Activated T-cell treated with anti-CD3 and anti-CD28 coated beads, Interleukin-2, amount 50 U/mL, for 4 hours (primary cell): ENCODE measurements at regions not wholly inside any gene's neighbourhood (a gene's known extent, or its start where the extent isn't known, plus 50 kb on each side); places are given as distances from the start of the nearest gene placed in this dataset.

Experiments used
- ATAC-seq, 2 donors: fragments of 200-7000 bp; cut with Tn5 transposase; one replicate each; pipeline ENCODE4 v1.10.0; 2021
- DNase-seq: peaks from one replicate; pipeline ENCODE4 v3.0.0-alpha.2; 2020
- H3K27me3 Mint-ChIP-seq: one replicate; pipeline ENCODE4 v1.8.0; 2021; ENCODE audit warnings: low read depth, mixed read lengths
- H3K36me3 Mint-ChIP-seq: one replicate; pipeline ENCODE4 v1.8.0; 2022; ENCODE audit warnings: mixed read lengths; ENCODE audit not compliant: insufficient read depth
- H3K4me1 Mint-ChIP-seq: one replicate; pipeline ENCODE4 v1.8.0; 2021; ENCODE audit warnings: low read depth, mixed read lengths
- H3K4me3 Mint-ChIP-seq: one replicate; pipeline ENCODE4 v1.8.0; 2021; ENCODE audit warnings: mild to moderate bottlenecking, moderate library complexity, mixed read lengths
- H3K9me3 Mint-ChIP-seq: one replicate; pipeline ENCODE4 v1.8.0; 2021; ENCODE audit warnings: mixed read lengths

GRCh38 chr20:11672959-11673358, 244.7 kb upstream of the BTBD3 start:
- no peak overlapping the region for H3K4me3 Mint-ChIP-seq
- no peaks in the 10 kb centered on the region for H3K4me1 Mint-ChIP-seq
- no peaks in the 10 kb centered on the region for H3K9me3 Mint-ChIP-seq
- no peaks in the 10 kb centered on the region for H3K36me3 Mint-ChIP-seq
- no peak for ATAC-seq
- no peak for DNase-seq
- no peaks in the 10 kb centered on the region for H3K27me3 Mint-ChIP-seq

DNA sequence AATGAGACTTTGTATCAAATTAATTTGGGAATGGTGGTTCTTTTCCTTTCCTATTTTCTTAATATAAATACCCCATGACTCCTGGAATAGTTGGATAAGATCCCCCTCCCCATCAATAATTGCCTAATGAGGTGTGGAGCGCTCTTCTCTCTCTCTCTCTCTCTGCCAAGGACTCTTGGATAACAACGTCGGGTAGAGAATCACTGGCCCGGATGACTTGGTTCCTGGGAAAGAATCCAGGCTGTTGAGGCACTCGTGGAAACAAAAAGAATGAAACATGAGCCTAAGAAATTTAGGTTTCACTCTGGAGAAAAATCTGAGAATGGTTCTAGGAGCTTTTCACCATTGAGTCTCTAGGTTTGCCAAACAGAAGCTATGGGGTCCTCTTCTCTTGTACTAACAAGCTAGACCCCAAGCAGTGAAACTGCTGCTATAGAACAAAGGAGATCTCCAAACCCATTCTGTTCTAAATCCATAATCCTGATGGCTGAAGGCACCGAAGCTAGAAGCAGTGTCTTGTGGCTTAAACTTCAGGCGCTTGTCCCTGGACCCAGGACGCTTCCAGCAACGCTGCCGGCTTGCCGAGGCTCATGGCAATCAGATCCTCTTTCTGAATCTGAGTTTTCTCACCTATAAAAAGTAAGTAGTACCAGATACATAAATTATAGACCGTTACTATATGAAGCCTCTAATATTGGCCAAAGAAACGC, 241.6 kb upstream of the BTBD3 start:
- no peak overlapping the region for H3K4me3 Mint-ChIP-seq
- no peaks in the 10 kb centered on the region for H3K27me3 Mint-ChIP-seq
- no peaks in the 10 kb centered on the region for H3K9me3 Mint-ChIP-seq
- ATAC-seq (no peak), DNase-seq (no peak)
- H3K4me1 Mint-ChIP-seq, result no peaks in the 10 kb centered on the region
- no peaks in the 10 kb centered on the region for H3K36me3 Mint-ChIP-seq

DNA sequence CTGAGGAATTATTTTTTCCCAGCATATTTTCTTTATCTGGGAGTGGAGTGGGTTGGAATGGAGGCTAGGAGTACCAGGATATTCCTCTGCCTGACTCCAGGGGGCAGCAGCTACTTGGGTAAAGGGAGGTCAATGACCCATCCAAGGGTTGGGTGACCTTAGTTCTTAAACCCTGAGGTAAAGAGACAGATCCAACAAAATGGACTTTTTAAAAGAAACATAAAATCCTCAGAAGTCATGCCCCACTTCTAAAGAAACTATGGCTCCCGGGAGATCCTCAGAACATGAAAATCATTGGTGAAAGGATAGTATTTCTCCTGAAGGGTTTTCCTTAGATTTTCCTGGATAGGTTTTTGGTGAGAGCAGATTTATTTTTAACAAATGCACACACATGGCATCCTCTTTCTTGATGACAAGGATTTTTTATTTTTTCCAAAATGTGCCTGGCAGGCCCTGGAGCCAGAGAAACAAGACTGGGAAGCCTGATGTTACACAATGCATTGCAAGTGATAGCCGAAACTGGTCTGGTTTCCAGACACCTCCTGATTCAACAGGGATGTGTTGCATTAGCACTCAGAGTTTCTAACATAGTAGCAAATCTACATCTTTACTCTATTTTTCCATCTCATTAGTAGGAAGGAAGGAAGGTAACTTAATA, 240.9 kb upstream of the BTBD3 start:
- Mint-ChIP-seq H3K27me3 (no peaks in the 10 kb centered on the region), H3K4me1 (no peaks in the 10 kb centered on the region), H3K9me3 (peaks cover 5% of the 10 kb centered on the region), H3K4me3 (no peak overlapping the region), H3K36me3 (no peaks in the 10 kb centered on the region)
- DNase-seq (no peak), ATAC-seq (no peak)

GRCh38 chr20:11677428-11677827, 240.3 kb upstream of the BTBD3 start:
- DNase-seq, result no peak
- H3K27me3 Mint-ChIP-seq, result no peaks in the 10 kb centered on the region

GRCh38 chr20:11677836-11678235, 239.9 kb upstream of the BTBD3 start:
- no peaks in the 10 kb centered on the region for H3K36me3 Mint-ChIP-seq
- DNase-seq (no peak), ATAC-seq (no peak)
- H3K4me3 Mint-ChIP-seq, result no peak overlapping the region
- H3K27me3 Mint-ChIP-seq, result no peaks in the 10 kb centered on the region
- H3K9me3 Mint-ChIP-seq, result peaks cover 5% of the 10 kb centered on the region
- no peaks in the 10 kb centered on the region for H3K4me1 Mint-ChIP-seq

More at GRCh38 chr20:11677428-11677827, 240.3 kb upstream of the BTBD3 start:
- no peaks in the 10 kb centered on the region for H3K36me3 Mint-ChIP-seq
- peaks cover 5% of the 10 kb centered on the region for H3K9me3 Mint-ChIP-seq
- H3K4me1 Mint-ChIP-seq, result no peaks in the 10 kb centered on the region
- H3K4me3 Mint-ChIP-seq, result no peak overlapping the region
- no peak for ATAC-seq

DNA sequence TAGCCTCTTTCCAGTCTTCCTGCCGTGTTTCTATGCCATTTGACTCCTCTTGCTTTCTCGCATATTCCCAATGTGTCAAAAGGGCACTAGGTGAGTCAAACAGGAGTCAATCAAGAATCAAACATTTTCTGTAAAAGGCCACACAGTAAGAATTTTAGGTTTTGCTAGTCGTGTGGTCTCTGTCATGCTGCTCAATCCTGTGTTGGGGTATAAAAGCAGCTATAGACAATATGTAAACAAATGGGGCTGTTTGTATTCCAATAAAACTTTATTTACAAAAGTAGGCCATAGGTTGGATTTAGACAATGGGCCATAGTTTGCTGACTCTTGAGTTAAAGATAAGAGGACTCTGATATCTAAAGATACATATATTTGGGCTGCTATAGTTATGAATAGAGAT, 235.4 kb upstream of the BTBD3 start:
- Mint-ChIP-seq H3K9me3 (peaks cover 5% of the 10 kb centered on the region), H3K4me1 (no peaks in the 10 kb centered on the region), H3K36me3 (no peaks in the 10 kb centered on the region), H3K4me3 (no peak overlapping the region), H3K27me3 (peaks cover 3% of the 10 kb centered on the region)
- no peak for ATAC-seq
- DNase-seq, result no peak

DNA sequence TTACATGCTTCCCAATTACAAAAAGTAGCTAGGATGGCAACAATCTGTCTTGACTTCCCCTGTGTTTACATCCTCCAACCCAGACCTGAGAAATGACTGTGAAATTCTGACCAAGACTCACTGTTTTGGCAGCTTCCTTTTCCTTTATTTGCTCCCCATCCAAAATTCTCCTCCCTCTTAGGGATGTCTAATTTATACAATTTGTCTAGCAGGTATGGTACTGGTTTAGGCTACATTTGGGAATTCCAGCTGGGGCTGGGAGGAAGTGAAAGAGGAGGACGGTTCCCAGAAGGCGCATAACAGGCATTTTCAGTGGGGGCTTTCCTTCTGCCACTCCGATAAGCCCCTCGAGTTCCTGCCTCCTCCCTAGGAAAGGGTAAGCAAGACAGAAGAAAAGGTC, 231.5 kb upstream of the BTBD3 start:
- Mint-ChIP-seq H3K9me3 (peaks cover 8% of the 10 kb centered on the region), H3K4me1 (no peaks in the 10 kb centered on the region), H3K27me3 (peaks cover 3% of the 10 kb centered on the region), H3K36me3 (no peaks in the 10 kb centered on the region), H3K4me3 (no peak overlapping the region)
- no peak for DNase-seq
- ATAC-seq, result no peak

DNA sequence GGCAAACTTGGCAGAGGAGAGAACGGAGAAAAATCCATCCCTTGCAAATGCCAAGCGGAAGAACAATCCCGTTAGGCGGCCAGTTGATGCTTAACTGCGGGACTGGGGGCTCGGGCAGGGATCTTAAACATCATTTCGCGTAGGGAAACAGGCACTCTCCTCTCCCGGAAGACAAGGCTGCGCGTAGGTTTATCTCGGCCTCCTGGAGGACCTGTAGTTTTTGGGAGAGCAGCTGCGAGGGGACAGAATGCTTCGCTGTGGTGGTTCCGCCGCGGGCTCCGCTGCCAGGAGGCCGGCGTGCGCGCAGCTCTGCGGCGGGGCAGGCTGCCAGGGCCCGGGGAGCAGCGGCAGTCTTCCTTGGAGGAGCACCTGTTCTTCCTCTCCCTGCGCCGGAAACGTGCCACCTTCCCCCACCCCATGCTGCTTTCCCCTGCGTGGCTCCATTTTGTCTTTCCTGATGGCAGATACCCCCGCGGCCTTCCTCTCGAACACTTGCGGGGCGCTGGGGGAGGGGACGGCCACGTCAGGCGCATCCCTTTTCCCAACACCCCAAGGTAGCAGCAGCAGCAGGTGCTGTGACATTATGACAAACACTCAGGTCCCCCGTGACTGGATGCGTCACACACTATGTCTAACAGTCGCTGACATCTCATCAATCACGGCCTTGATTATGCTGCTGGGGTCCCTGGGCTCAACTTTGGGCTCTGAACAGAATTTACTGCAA, 230.7 kb upstream of the BTBD3 start:
- Mint-ChIP-seq H3K4me3 (no peak overlapping the region), H3K9me3 (peaks cover 3% of the 10 kb centered on the region), H3K27me3 (peaks cover 3% of the 10 kb centered on the region), H3K4me1 (no peaks in the 10 kb centered on the region), H3K36me3 (no peaks in the 10 kb centered on the region)
- no peak for DNase-seq
- ATAC-seq, result no peak

DNA sequence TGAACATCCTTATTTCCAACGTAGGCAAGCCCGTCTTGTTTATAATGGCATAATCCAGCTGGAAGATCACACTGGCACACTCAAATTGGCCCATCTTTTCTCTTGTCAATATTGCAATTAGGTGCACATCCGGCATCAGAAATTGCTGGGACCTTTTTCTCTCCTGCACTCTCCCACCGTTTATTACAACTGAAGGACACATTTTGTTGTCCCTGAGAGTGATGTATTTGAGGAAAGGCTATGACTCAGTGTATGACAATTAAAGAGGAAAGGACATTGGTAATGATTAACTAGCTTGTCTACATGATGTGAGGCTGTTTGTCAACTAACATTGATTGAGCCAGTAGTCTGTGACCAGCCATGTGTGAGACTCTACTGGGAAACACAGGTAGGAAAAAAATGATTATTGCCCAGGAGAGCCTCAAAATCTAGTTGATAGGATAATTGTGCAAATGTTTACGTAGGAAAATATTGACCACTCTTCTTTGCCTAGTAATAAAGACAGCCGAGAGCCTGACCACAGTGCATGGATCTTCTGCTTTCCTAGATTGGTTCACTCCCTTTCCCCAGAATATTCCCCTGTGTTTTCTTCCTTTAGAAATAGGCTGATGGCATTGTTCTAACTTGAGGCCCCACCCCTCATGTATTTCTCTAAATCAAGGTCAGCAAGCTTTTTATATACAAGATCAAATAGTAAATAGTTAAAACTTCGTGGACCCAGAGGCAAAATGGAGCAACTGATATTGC, 230.0 kb upstream of the BTBD3 start:
- DNase-seq (no peak), ATAC-seq (no peak)
- H3K9me3 Mint-ChIP-seq, result peaks cover 3% of the 10 kb centered on the region
- peaks cover 3% of the 10 kb centered on the region for H3K27me3 Mint-ChIP-seq
- H3K36me3 Mint-ChIP-seq, result no peaks in the 10 kb centered on the region
- no peaks in the 10 kb centered on the region for H3K4me1 Mint-ChIP-seq
- no peak overlapping the region for H3K4me3 Mint-ChIP-seq

DNA sequence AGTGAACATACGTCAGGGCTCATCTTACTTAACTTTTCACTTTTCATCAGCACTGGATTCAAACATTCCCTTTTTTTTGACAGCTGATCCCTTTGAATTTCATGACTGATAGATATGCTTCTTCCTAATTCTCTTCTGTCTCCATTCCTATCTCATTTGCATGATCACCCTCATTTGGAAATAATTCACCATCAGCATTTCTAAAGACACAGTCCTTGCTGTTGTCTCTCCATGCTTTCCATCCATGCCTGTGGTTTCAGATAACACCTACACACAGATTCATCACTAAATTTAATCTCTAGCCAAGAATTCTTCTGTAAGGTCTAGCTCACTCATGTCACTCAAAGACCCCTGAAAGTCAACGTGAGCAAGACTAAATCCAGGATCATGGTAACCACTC, 228.4 kb upstream of the BTBD3 start:
- ATAC-seq, result no peak
- DNase-seq, result no peak
- H3K9me3 Mint-ChIP-seq, result peaks cover 3% of the 10 kb centered on the region
- peaks cover 3% of the 10 kb centered on the region for H3K27me3 Mint-ChIP-seq
- H3K4me1 Mint-ChIP-seq, result no peaks in the 10 kb centered on the region
- no peak overlapping the region for H3K4me3 Mint-ChIP-seq
- no peaks in the 10 kb centered on the region for H3K36me3 Mint-ChIP-seq

DNA sequence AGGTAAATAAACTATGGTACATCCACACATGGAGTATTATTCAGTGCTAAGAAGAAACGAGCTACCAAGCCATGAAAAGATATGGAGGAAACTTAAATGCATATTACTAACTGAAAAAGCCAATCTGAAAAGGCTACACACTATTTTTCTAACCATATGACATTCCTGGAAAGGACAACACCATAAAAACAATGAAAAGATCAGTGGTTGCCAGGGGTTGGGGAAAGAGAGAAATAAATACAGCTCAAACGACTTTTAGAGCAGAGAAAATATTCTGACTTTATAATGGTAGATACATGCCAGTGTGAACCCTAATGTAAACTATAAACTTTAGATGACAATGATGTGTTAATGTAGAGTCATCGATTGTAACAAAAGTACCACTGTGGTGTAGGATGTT, 225.9 kb upstream of the BTBD3 start:
- no peak for ATAC-seq
- no peaks in the 10 kb centered on the region for H3K36me3 Mint-ChIP-seq
- H3K9me3 Mint-ChIP-seq, result peaks cover 3% of the 10 kb centered on the region
- no peaks in the 10 kb centered on the region for H3K27me3 Mint-ChIP-seq
- no peak overlapping the region for H3K4me3 Mint-ChIP-seq
- no peaks in the 10 kb centered on the region for H3K4me1 Mint-ChIP-seq
- no peak for DNase-seq

DNA sequence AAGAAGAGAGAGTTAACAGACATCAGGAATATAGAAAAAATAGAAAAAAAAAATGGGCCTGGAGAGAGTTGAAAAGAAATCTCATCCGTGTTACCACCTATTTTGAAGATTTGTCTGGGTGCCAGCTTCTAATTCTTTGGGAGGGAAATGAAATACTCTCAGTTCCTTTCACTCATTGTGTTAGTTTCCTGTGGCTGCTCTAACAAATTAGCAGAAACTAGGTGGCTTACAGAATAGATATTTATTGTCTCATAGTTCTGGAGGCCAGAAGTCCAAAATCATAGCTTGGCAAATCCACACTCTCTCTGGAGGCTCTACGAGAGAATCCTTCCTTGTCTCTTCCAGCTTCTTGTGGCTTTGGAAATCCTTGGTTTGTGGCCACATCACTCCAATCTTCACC, 225.1 kb upstream of the BTBD3 start:
- Mint-ChIP-seq H3K36me3 (no peaks in the 10 kb centered on the region), H3K9me3 (peaks cover 3% of the 10 kb centered on the region), H3K4me1 (no peaks in the 10 kb centered on the region), H3K4me3 (no peak overlapping the region), H3K27me3 (no peaks in the 10 kb centered on the region)
- ATAC-seq, result no peak
- DNase-seq, result no peak

- no peaks in the 10 kb centered on the region for H3K4me1 Mint-ChIP-seq
- H3K4me3 Mint-ChIP-seq, result no peak overlapping the region
- no peaks in the 10 kb centered on the region for H3K9me3 Mint-ChIP-seq
- no peak for DNase-seq
- no peaks in the 10 kb centered on the region for H3K36me3 Mint-ChIP-seq
- ATAC-seq, result no peak
- no peaks in the 10 kb centered on the region for H3K27me3 Mint-ChIP-seq
Observed at GRCh38 chr20:11694467-11694866, 223.2 kb upstream of the BTBD3 start.

DNA sequence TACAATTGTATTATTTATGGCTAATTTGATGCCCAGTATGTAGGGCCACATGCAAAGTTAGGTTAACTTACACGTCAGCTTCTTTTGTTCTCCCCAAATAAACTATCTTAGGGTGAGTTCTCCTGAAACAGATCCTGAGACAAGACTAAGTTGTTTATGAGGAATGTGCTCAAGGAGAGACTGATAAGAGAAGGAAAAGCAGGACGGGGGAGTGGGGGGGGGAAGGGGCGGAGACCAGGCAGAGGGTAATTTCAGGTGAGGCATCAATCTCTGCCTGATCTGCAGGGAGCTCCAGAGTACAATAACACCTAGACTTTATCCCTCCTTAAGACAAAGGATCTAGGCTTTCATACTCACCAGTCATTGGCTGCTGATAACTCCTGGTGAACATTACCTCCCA, 220.6 kb upstream of the BTBD3 start:
- no peaks in the 10 kb centered on the region for H3K36me3 Mint-ChIP-seq
- DNase-seq (no peak), ATAC-seq (no peak)
- no peak overlapping the region for H3K4me3 Mint-ChIP-seq
- H3K4me1 Mint-ChIP-seq, result no peaks in the 10 kb centered on the region
- H3K9me3 Mint-ChIP-seq, result no peaks in the 10 kb centered on the region
- H3K27me3 Mint-ChIP-seq, result no peaks in the 10 kb centered on the region
